ENCODE measurements at regions not wholly inside any gene's neighbourhood (a gene's known extent, or its start where the extent isn't known, plus 50 kb on each side); places are given as distances from the start of the nearest gene placed in this dataset.

DNA sequence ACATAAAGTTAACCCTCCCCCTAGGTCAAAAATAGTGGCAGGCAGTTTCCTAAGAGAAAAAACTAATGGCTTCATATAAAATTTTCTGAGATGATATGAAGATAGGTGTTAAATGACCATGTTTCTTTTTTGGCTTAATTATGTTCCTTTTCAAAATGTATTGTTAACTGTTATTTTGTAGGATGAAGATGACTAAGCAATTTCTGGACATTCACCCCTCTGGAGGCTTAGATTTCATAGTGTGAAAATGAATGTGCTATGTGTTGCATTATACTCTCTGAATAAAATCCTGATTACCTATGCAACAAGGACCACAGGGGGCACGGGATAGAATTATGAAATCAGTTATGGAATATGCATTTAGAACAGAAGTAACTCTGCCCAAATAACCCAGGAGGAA lies 233.5 kb downstream of the MRPS30 start (continued):
- TF ChIP-seq, protein P1, sequence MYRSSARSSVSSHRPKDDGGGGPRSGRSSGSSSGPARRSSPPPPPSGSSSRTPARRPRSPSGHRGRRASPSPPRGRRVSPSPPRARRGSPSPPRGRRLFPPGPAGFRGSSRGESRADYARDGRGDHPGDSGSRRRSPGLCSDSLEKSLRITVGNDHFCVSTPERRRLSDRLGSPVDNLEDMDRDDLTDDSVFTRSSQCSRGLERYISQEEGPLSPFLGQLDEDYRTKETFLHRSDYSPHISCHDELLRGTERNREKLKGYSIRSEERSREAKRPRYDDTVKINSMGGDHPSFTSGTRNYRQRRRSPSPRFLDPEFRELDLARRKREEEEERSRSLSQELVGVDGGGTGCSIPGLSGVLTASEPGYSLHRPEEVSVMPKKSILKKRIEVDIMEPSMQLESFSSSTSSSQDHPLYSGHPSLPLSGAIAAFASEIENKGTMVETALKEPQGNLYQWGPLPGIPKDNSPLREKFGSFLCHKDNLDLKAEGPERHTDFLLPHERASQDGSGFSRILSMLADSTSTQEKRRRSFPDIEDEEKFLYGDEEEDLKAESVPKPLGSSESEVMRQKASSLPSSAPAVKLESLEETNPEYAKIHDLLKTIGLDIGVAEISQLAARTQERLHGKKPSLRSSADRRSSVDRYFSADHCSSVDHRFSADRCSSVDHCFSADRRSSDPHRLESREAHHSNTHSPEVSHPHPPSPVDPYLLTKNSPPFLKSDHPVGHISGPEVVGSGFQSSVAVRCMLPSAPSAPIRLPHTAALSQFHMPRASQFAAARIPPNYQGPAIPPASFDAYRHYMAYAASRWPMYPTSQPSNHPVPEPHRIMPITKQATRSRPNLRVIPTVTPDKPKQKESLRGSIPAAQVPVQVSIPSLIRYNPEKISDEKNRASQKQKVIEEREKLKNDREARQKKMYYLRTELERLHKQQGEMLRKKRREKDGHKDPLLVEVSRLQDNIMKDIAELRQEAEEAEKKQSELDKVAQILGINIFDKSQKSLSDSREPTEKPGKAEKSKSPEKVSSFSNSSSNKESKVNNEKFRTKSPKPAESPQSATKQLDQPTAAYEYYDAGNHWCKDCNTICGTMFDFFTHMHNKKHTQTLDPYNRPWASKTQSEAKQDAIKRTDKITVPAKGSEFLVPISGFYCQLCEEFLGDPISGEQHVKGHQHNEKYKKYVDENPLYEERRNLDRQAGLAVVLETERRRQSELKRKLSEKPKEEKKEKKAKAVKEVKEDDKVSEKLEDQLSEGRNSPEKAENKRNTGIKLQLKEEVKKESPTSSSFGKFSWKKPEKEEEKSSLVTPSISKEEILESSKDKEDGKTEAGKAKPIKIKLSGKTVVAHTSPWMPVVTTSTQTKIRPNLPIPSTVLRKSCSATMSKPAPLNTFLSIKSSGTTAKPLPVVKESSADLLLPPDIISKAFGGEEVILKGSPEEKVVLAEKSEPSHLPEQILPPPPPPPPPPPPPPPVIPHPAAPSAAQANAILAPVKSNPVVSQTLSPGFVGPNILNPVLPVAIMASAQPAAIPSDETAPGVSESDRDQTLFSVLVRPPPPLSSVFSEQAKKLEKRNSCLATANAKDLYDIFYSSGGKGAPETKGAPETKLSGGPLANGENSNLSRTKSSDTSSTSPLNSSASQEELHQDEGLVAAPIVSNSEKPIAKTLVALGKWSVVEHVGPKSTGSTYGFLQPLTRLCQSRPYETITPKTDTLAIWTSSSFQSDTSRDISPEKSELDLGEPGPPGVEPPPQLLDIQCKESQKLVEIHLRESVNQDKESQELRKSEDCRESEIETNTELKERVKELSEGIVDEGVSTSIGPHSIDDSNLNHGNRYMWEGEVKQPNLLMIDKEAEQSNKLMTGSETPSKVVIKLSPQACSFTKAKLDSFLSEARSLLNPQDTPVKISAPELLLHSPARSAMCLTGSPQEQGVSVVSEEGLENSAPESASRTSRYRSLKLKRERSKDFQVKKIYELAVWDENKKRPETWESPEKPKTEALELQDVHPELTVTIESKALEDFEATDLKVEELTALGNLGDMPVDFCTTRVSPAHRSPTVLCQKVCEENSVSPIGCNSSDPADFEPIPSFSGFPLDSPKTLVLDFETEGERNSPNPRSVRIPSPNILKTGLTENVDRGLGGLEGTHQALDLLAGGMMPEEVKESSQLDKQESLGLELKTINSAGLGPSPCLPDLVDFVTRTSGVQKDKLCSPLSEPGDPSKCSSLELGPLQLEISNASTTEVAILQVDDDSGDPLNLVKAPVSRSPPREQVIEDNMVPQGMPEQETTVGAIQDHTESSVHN (CRISPR knock-in tag; IDR thresholded peaks at IDR 0.05) = no peak
- TF ChIP-seq RAD51 (IDR thresholded peaks at IDR 0.05; ENCODE audit: borderline replicate concordance) (no peak), KAT8 (CRISPR knock-in tag; IDR thresholded peaks at IDR 0.05) (no peak), MAFK (conservative IDR thresholded peaks at IDR 0.05 in 1 of 2, IDR thresholded peaks at IDR 0.05 in 1 of 2; ENCODE audit: low read length in 2 of 2) (peak; percentile 15 to 33; a peak in 1 of 4 replicates), KMT2A (CRISPR knock-in tag; IDR thresholded peaks at IDR 0.05) (no peak), ZBTB7A (CRISPR knock-in tag; IDR thresholded peaks at IDR 0.05) (no peak), YEATS2 (CRISPR knock-in tag; IDR thresholded peaks at IDR 0.05; ENCODE audit: borderline replicate concordance) (no peak), MAFG (CRISPR knock-in tag; IDR thresholded peaks at IDR 0.05) (no peak)
- TF ChIP-seq, protein P2, sequence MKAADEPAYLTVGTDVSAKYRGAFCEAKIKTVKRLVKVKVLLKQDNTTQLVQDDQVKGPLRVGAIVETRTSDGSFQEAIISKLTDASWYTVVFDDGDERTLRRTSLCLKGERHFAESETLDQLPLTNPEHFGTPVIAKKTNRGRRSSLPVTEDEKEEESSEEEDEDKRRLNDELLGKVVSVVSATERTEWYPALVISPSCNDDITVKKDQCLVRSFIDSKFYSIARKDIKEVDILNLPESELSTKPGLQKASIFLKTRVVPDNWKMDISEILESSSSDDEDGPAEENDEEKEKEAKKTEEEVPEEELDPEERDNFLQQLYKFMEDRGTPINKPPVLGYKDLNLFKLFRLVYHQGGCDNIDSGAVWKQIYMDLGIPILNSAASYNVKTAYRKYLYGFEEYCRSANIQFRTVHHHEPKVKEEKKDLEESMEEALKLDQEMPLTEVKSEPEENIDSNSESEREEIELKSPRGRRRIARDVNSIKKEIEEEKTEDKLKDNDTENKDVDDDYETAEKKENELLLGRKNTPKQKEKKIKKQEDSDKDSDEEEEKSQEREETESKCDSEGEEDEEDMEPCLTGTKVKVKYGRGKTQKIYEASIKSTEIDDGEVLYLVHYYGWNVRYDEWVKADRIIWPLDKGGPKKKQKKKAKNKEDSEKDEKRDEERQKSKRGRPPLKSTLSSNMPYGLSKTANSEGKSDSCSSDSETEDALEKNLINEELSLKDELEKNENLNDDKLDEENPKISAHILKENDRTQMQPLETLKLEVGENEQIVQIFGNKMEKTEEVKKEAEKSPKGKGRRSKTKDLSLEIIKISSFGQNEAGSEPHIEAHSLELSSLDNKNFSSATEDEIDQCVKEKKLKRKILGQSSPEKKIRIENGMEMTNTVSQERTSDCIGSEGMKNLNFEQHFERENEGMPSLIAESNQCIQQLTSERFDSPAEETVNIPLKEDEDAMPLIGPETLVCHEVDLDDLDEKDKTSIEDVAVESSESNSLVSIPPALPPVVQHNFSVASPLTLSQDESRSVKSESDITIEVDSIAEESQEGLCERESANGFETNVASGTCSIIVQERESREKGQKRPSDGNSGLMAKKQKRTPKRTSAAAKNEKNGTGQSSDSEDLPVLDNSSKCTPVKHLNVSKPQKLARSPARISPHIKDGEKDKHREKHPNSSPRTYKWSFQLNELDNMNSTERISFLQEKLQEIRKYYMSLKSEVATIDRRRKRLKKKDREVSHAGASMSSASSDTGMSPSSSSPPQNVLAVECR (CRISPR knock-in tag; IDR thresholded peaks at IDR 0.05; ENCODE audit: borderline replicate concordance) = no peak
